ENCODE measurements at regions not wholly inside any gene's neighbourhood (a gene's known extent, or its start where the extent isn't known, plus 50 kb on each side); places are given as distances from the start of the nearest gene placed in this dataset.

DNA sequence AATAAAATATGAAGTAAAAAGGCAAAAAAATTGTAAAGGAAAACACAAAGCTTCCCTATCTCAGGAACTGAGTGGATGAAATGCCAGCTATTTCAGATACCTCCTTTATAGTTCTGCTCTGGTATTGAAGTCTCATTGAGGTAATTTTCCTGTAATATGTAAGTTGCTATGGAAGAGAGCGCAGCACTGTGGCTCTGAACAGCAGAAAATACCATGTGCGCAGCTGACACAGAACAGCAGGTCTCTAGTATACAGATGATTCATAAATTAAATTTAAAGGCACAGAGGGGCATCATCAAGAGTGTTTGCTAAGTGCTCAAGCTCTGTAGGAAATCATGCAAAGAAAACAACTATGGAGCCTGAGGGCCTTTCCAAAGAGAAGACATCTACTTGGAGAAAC, 315.3 kb upstream of the CDH7 start:
- no peaks in the 10 kb centered on the region for H3K9me3 Mint-ChIP-seq
- TF ChIP-seq, protein P1, sequence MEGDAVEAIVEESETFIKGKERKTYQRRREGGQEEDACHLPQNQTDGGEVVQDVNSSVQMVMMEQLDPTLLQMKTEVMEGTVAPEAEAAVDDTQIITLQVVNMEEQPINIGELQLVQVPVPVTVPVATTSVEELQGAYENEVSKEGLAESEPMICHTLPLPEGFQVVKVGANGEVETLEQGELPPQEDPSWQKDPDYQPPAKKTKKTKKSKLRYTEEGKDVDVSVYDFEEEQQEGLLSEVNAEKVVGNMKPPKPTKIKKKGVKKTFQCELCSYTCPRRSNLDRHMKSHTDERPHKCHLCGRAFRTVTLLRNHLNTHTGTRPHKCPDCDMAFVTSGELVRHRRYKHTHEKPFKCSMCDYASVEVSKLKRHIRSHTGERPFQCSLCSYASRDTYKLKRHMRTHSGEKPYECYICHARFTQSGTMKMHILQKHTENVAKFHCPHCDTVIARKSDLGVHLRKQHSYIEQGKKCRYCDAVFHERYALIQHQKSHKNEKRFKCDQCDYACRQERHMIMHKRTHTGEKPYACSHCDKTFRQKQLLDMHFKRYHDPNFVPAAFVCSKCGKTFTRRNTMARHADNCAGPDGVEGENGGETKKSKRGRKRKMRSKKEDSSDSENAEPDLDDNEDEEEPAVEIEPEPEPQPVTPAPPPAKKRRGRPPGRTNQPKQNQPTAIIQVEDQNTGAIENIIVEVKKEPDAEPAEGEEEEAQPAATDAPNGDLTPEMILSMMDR (IDR thresholded peaks at IDR 0.05; ENCODE audit: unreplicated experiment) = no peak
- no peak for DNase-seq (ENCODE audit: low spot score in 2 of 2, unreplicated experiment in 2 of 2)
- H3K4me3 Mint-ChIP-seq = no peak overlapping the region
- no peaks in the 10 kb centered on the region for H3K27me3 Mint-ChIP-seq (ENCODE audit: low read depth)
- H3K4me1 Mint-ChIP-seq = no peaks in the 10 kb centered on the region
- no peak overlapping the region for H3K27ac Mint-ChIP-seq
- no peaks in the 10 kb centered on the region for H3K36me3 Mint-ChIP-seq

DNA sequence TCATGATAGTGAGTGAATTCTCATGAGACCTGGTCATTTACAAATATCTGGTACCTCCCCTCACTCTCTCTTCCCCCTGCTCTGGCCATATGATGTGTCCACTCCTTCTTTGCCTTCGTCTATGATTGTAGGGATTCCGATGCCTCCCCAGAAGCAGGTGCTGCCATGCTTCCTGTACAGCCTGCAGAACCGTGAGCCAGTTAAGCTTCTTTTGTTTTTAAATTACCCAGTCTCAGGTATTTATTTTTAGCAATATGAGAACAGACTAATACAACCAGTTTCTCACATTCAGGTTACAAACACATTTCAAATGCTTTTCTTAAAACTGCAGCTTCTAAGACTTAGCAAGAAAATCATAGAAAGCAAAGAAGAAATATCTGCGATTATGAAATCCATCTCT, 321.2 kb upstream of the CDH7 start:
- H3K4me3 Mint-ChIP-seq = no peak overlapping the region
- no peak overlapping the region for H3K27ac Mint-ChIP-seq
- H3K27me3 Mint-ChIP-seq (ENCODE audit: low read depth) = no peaks in the 10 kb centered on the region
- no peaks in the 10 kb centered on the region for H3K4me1 Mint-ChIP-seq
- no peaks in the 10 kb centered on the region for H3K9me3 Mint-ChIP-seq
- no peaks in the 10 kb centered on the region for H3K36me3 Mint-ChIP-seq
- TF ChIP-seq, protein P1 (IDR thresholded peaks at IDR 0.05; ENCODE audit: unreplicated experiment) = no peak
- no peak for DNase-seq (ENCODE audit: low spot score in 2 of 2, unreplicated experiment in 2 of 2)

DNA sequence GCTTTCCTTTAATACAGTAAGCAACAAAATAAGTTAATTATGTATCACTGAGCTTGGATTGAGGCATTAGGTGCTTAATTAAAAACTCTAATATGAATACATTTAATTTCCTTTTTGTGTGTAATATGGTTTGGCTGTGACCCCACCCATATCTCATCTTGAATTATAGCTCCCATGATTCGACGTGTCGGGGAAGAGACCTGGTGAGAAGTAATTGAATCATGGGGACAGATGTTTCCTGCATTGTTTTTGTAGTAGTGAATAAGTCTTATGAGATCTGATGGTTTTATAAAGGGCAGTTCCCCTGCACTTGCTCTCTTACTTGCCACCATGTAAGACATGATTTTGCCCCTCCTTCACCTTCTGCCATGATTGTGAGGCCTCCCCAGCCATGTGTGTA, 325.4 kb upstream of the CDH7 start:
- H3K27me3 Mint-ChIP-seq (ENCODE audit: low read depth) = no peaks in the 10 kb centered on the region
- peaks cover 1% of the 10 kb centered on the region for H3K4me1 Mint-ChIP-seq
- peaks cover 14% of the 10 kb centered on the region for H3K9me3 Mint-ChIP-seq
- DNase-seq (ENCODE audit: low spot score in 2 of 2, unreplicated experiment in 2 of 2) = no peak
- no peak overlapping the region for H3K27ac Mint-ChIP-seq
- TF ChIP-seq, protein P1 (IDR thresholded peaks at IDR 0.05; ENCODE audit: unreplicated experiment) = no peak
- H3K4me3 Mint-ChIP-seq = no peak overlapping the region
- peaks cover 1% of the 10 kb centered on the region for H3K36me3 Mint-ChIP-seq

DNA sequence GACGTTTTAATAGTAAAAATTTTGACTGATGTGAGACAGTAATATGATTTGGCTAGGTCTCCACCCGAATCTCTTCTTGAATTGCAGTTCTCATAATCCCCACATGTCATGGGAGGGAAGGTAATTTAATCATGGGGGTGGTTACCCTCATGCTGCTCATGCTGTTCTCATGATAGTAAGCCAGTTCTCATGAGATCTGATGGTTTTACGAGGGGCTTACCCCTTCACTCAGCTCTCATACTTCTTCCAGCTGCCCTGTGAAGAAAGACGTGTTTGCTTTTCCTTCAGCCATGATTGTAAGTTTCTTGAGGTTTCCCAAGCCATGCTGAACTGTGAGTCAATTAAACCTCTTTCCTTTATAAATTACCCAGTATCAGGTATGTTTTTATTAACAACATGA, 327.0 kb upstream of the CDH7 start:
- H3K9me3 Mint-ChIP-seq = peaks cover 15% of the 10 kb centered on the region
- no peak for DNase-seq (ENCODE audit: low spot score in 2 of 2, unreplicated experiment in 2 of 2)
- peaks cover 1% of the 10 kb centered on the region for H3K4me1 Mint-ChIP-seq
- H3K4me3 Mint-ChIP-seq = no peak overlapping the region
- H3K27ac Mint-ChIP-seq = no peak overlapping the region
- no peaks in the 10 kb centered on the region for H3K27me3 Mint-ChIP-seq (ENCODE audit: low read depth)
- H3K36me3 Mint-ChIP-seq = peaks cover 1% of the 10 kb centered on the region
- TF ChIP-seq, protein P1 (IDR thresholded peaks at IDR 0.05; ENCODE audit: unreplicated experiment) = no peak

DNA sequence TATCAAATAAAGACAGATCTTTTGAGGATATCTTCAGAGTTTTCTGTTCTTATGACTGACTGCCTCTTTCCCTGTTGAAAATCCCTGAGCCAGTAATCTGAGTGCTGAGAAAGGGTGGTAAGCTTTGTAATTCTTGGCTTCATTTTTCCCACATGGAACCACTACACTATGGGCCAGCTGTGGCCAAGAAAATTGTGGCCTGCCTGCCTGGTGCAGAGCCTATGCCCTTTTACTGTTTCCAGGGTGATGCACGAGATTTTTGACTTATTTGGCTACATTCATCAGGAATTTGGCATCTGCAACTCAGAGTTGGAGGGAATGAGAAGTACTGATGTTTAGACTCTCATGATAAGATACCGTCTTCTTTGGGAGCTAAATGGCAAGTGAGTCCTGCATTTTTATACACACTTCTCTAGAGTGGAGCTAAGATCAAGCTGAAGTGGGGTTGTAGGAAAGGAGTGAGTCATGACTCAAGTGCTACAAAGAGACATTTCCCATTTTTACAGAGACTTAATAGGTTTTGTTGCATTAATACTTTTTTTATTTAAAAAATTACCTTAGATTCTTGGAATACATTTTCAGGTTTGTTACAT, 328.2 kb upstream of the CDH7 start:
- no peak overlapping the region for H3K4me3 Mint-ChIP-seq
- peaks cover 16% of the 10 kb centered on the region for H3K9me3 Mint-ChIP-seq
- H3K27ac Mint-ChIP-seq = no peak overlapping the region
- H3K4me1 Mint-ChIP-seq = peaks cover 1% of the 10 kb centered on the region
- TF ChIP-seq, protein P1 (IDR thresholded peaks at IDR 0.05; ENCODE audit: unreplicated experiment) = no peak
- no peaks in the 10 kb centered on the region for H3K27me3 Mint-ChIP-seq (ENCODE audit: low read depth)
- peaks cover 1% of the 10 kb centered on the region for H3K36me3 Mint-ChIP-seq
- DNase-seq (ENCODE audit: low spot score in 2 of 2, unreplicated experiment in 2 of 2) = no peak

DNA sequence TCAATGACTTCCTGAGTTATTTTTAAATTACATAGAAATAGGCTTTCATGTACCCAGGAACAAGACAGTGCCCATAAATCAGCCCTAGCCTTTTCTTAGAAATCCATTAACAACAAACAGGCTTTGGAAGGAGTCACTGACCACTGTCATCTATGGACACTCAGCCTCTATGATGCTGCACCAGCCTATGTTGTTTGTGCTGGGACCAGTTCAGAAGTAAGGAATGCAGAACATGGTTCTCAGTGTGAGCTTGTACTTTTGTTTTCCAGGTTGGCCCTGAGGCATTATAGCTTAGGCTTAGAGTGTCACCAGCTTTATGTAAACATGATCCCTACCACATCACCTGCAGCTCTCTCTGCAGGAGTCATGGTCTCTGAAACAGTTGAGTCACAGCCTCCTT, 335.7 kb upstream of the CDH7 start:
- Mint-ChIP-seq H3K36me3 (no peaks in the 10 kb centered on the region), H3K4me3 (no peak overlapping the region), H3K27ac (no peak overlapping the region), H3K9me3 (peaks cover 9% of the 10 kb centered on the region), H3K27me3 (ENCODE audit: low read depth) (no peaks in the 10 kb centered on the region), H3K4me1 (peaks cover 2% of the 10 kb centered on the region)
- TF ChIP-seq, protein P1 (IDR thresholded peaks at IDR 0.05; ENCODE audit: unreplicated experiment) = no peak
- DNase-seq (ENCODE audit: low spot score in 2 of 2, unreplicated experiment in 2 of 2) = no peak
